ENCODE measurements at regions not wholly inside any gene's neighbourhood (a gene's known extent, or its start where the extent isn't known, plus 50 kb on each side); places are given as distances from the start of the nearest gene placed in this dataset.

DNA sequence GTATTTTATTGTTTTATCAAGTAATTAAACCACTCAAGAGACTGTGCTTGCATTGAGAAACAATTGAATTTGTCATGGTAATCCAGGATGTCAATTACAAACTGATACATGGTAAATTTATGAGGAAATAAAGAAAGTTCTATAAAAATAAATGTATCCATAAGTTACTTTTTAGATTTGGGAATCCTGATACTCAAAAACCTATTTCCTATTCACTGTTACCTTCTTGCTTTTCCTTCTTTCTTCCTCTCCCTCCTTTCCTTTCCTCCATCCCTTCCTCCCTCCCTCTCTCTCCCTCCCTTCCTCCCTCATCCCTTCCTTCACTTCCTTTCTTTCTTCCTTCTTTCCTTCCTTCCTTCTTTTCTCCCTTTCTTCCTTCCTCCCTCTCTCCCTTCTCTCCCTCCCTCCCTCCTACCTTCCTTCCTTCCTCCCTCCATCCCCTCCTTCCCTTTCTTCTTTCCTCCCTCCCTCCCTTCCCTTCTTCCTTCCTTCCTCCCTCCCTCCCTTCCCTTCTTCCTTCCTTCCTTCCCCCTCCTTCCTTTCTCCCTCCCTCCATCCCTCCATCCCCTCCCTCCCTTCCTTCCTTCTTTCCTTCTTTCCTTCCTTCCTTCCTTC is 1299.1 kb upstream of the ZEB2 start:
- Histone ChIP-seq H3K27me3 (no peaks in the 10 kb centered on the region), H3K4me3 (ENCODE audit: low read depth in 1 of 2, low read length in 1 of 2) (no peak overlapping the region), H3K27ac (no peak overlapping the region), H3K36me3 (no peaks in the 10 kb centered on the region), H3K9me3 (no peaks in the 10 kb centered on the region), H3K4me1 (ENCODE audit: control insufficient read depth in 1 of 2, insufficient read depth in 1 of 2, low read depth in 1 of 2, low read length in 1 of 2) (no peaks in the 10 kb centered on the region)
- TF ChIP-seq, protein P1, sequence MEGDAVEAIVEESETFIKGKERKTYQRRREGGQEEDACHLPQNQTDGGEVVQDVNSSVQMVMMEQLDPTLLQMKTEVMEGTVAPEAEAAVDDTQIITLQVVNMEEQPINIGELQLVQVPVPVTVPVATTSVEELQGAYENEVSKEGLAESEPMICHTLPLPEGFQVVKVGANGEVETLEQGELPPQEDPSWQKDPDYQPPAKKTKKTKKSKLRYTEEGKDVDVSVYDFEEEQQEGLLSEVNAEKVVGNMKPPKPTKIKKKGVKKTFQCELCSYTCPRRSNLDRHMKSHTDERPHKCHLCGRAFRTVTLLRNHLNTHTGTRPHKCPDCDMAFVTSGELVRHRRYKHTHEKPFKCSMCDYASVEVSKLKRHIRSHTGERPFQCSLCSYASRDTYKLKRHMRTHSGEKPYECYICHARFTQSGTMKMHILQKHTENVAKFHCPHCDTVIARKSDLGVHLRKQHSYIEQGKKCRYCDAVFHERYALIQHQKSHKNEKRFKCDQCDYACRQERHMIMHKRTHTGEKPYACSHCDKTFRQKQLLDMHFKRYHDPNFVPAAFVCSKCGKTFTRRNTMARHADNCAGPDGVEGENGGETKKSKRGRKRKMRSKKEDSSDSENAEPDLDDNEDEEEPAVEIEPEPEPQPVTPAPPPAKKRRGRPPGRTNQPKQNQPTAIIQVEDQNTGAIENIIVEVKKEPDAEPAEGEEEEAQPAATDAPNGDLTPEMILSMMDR (IDR thresholded peaks at IDR 0.05), result no peak

DNA sequence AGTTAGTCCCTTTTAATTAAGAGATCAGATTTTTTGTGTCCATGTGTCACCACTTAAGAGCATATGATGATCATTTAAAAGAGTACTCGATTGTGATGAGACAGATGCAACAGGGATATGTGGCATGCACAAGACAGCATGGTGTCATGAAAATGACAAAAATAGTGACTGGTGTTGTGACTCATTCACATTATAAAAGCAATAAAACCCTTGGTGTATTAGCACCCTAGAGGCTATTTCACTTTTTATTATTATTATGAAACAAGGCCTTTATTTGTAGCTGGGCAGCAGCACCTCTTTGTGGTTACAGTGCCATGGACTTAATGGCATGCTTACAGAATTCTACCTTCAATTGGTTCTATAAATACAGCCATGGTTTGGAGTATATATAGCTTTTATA is 1296.0 kb upstream of the ZEB2 start:
- H3K4me1 ChIP-seq (ENCODE audit: control insufficient read depth in 1 of 2, insufficient read depth in 1 of 2, low read depth in 1 of 2, low read length in 1 of 2), result peaks cover 0 to 5% of the 10 kb centered on the region in 2 experiments

DNA sequence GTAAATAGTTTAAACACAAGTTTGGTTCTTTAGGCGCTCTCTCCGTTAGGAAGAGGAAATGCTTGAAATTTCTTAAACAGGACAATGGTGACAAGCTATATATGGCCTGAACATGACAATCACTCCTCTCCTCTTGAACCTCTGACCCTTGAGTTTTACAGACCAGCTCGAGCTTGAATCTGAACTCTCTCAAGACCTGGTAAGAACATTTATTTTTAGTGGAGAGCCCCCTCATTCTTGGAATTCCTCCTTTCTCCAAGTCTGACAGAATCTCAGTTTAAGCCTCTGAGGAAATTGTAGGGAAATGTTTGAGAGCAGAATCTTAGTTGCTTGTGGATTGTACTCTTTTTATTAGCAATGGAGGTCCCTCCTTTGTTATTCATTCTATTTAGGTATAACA is 1293.6 kb upstream of the ZEB2 start:
- Histone ChIP-seq H3K27me3 (no peaks in the 10 kb centered on the region), H3K36me3 (no peaks in the 10 kb centered on the region), H3K27ac (no peak overlapping the region), H3K4me1 (ENCODE audit: control insufficient read depth in 1 of 2, insufficient read depth in 1 of 2, low read depth in 1 of 2, low read length in 1 of 2) (peaks cover 0 to 5% of the 10 kb centered on the region in 2 experiments), H3K4me3 (ENCODE audit: low read depth in 1 of 2, low read length in 1 of 2) (no peak overlapping the region), H3K9me3 (no peaks in the 10 kb centered on the region)
- TF ChIP-seq, protein P1 (IDR thresholded peaks at IDR 0.05), result no peak

More for the DNA sequence above, 1296.0 kb upstream of the ZEB2 start:
- TF ChIP-seq, protein P1 (IDR thresholded peaks at IDR 0.05), result no peak
- Histone ChIP-seq H3K27me3 (no peaks in the 10 kb centered on the region), H3K9me3 (no peaks in the 10 kb centered on the region), H3K27ac (no peak overlapping the region), H3K36me3 (no peaks in the 10 kb centered on the region), H3K4me3 (ENCODE audit: low read depth in 1 of 2, low read length in 1 of 2) (no peak overlapping the region)

DNA sequence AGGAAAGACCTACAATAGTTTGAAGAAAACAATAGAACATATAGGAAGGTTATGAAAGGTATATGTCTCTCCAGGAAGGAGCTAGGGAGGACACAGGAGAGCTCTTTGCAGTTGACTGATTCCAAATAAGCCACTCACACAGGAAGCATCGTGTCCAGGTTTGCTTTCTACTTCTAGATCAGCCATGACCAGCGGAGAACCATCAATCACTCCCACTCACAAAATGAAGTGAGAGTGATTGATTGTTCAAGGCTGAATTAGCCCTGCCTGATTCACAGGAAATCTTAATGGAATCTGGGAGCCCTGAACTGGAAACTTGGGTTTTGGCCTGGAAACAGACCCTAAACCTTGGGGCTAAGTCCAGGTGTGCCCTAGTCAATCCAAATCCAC is 1292.2 kb upstream of the ZEB2 start:
- Histone ChIP-seq H3K27me3 (no peaks in the 10 kb centered on the region), H3K9me3 (no peaks in the 10 kb centered on the region), H3K4me1 (ENCODE audit: control insufficient read depth in 1 of 2, insufficient read depth in 1 of 2, low read depth in 1 of 2, low read length in 1 of 2) (peaks cover 0 to 5% of the 10 kb centered on the region in 2 experiments), H3K4me3 (ENCODE audit: low read depth in 1 of 2, low read length in 1 of 2) (no peak overlapping the region), H3K27ac (no peak overlapping the region), H3K36me3 (no peaks in the 10 kb centered on the region)
- TF ChIP-seq, protein P1 (IDR thresholded peaks at IDR 0.05), result no peak

GRCh38 chr2:145811276-145812164 is 1291.6 kb upstream of the ZEB2 start:
- Histone ChIP-seq H3K4me3 (ENCODE audit: low read depth in 1 of 2, low read length in 1 of 2) (no peak overlapping the region), H3K27me3 (no peaks in the 10 kb centered on the region), H3K36me3 (no peaks in the 10 kb centered on the region), H3K27ac (no peak overlapping the region), H3K9me3 (no peaks in the 10 kb centered on the region), H3K4me1 (ENCODE audit: control insufficient read depth in 1 of 2, insufficient read depth in 1 of 2, low read depth in 1 of 2, low read length in 1 of 2) (peaks cover 0 to 5% of the 10 kb centered on the region in 2 experiments)
- TF ChIP-seq, protein P1 (IDR thresholded peaks at IDR 0.05), result no peak

Measured in neutrophil (primary cell).